ENCODE measurements at regions not wholly inside any gene's neighbourhood (a gene's known extent, or its start where the extent isn't known, plus 50 kb on each side); places are given as distances from the start of the nearest gene placed in this dataset.
A peak's percentile ranks its signal among the peaks of the same experiment; 100 is the strongest.

DNA sequence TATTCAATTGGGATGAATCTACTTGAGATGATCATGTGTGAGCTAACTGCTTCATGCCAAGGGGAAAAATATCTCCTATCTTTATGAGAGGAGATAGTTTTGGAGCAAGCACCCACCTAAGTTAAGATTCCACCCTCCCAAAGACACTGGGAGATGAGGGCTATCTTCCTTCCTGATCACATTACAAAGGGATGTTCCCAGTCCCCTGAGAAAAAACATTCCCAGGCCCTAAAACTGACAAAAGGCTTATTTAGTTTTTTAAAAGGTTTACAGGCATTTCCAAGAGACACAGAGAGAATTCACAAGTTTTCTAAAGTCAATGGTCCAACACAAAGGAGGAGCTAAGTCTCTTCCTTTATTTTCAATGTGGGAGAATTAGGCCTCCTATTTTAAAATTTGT lies 401.5 kb downstream of the FBXO15 start:
- Histone ChIP-seq H3K36me3 (no peaks in the 10 kb centered on the region), H3K27ac (no peak overlapping the region), H3K4me1 (no peaks in the 10 kb centered on the region), H3K9me3 (replicated peaks) (no peaks in the 10 kb centered on the region), H3K4me3 (no peak overlapping the region), H3K27me3 (no peaks in the 10 kb centered on the region)
- no peak for DNase-seq

DNA sequence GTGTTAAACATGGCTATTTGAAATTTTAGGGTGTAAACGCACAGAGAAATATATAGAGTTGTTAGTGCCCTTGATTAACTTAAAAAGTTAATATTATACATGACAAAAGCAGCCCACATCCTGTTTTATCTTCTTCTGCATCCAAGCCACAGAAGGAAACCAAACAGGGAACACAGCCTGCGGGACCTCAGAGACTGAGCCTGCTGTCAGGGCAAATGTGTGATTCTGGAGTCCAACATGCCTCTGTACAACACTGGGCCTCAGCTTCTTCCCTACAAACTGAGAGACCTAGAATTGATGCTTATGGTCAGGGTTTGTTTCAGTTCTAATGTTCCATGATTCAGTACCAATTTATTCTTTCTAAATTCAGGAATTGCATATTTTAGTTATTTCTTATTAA lies 404.7 kb downstream of the FBXO15 start:
- DNase-seq: no peak
- Histone ChIP-seq H3K36me3 (no peaks in the 10 kb centered on the region), H3K9me3 (replicated peaks) (no peaks in the 10 kb centered on the region), H3K27me3 (no peaks in the 10 kb centered on the region), H3K27ac (no peak overlapping the region), H3K4me3 (no peak overlapping the region), H3K4me1 (no peaks in the 10 kb centered on the region)

DNA sequence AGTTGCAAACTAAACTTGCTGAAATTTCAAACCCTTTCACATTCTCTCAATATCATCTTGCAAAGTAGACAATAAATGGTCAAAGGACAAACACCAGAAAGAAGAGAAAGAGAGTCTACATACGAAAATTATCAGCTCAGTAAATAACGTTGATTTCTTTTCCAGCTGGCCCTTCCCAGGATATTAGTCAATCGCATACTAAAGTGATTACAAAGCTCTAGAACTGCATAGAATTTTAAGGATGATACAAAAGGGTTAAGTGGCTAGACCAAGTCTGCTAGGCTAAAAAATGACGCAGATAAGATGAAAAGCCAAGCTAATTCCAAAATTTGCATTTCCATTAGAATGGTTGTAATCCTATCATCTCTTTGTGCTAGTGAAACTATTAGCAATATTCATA lies 405.7 kb downstream of the FBXO15 start:
- Histone ChIP-seq H3K4me3 (no peak overlapping the region), H3K36me3 (no peaks in the 10 kb centered on the region), H3K27me3 (no peaks in the 10 kb centered on the region), H3K27ac (no peak overlapping the region), H3K9me3 (replicated peaks) (no peaks in the 10 kb centered on the region), H3K4me1 (no peaks in the 10 kb centered on the region)
- no peak for DNase-seq

DNA sequence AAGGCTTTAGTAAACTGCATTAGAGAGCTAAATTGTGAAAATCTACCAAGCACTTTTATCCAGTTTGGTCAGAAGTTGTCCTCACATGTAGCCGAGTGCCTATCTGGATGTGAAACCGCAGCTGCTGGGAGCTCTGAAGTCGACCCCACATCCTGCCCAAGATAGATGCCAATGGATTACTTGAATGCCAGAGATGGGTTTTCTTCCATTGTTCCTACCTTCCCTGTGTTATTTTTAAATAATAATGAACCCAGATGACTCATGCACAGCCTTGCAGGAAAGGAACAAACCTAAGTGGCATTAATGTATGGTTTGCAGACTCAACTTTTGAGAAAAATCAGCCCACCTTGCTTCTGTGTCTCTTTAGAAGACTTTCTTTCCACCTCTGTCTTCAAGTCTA lies 408.5 kb downstream of the FBXO15 start:
- Histone ChIP-seq H3K9me3 (replicated peaks) (no peaks in the 10 kb centered on the region), H3K27me3 (no peaks in the 10 kb centered on the region), H3K36me3 (no peaks in the 10 kb centered on the region), H3K27ac (no peak overlapping the region), H3K4me1 (no peaks in the 10 kb centered on the region), H3K4me3 (no peak overlapping the region)
- peak in 1 of 2 experiments; percentile 9 for DNase-seq

- DNase-seq: no peak
- Histone ChIP-seq H3K4me1 (no peaks in the 10 kb centered on the region), H3K4me3 (no peak overlapping the region), H3K27ac (no peak overlapping the region), H3K9me3 (replicated peaks) (no peaks in the 10 kb centered on the region), H3K36me3 (no peaks in the 10 kb centered on the region), H3K27me3 (no peaks in the 10 kb centered on the region)
These were observed 409.6 kb downstream of the FBXO15 start for GRCh38 chr18:73737990-73738389.

- H3K4me3 ChIP-seq: no peak overlapping the region
- H3K9me3 ChIP-seq (replicated peaks): no peaks in the 10 kb centered on the region
- H3K27ac ChIP-seq: no peak overlapping the region
- H3K27me3 ChIP-seq: no peaks in the 10 kb centered on the region
- DNase-seq: no peak
- H3K36me3 ChIP-seq: no peaks in the 10 kb centered on the region
- H3K4me1 ChIP-seq: no peaks in the 10 kb centered on the region
These were observed 411.8 kb downstream of the FBXO15 start for GRCh38 chr18:73735836-73736235.

GRCh38 chr18:73733806-73734314 lies 413.8 kb downstream of the FBXO15 start:
- H3K4me3 ChIP-seq: no peak overlapping the region
- H3K27ac ChIP-seq: no peak overlapping the region
- DNase-seq: no peak
- no peaks in the 10 kb centered on the region for H3K36me3 ChIP-seq
- no peaks in the 10 kb centered on the region for H3K9me3 ChIP-seq (replicated peaks)
- H3K27me3 ChIP-seq: no peaks in the 10 kb centered on the region
- H3K4me1 ChIP-seq: no peaks in the 10 kb centered on the region

DNA sequence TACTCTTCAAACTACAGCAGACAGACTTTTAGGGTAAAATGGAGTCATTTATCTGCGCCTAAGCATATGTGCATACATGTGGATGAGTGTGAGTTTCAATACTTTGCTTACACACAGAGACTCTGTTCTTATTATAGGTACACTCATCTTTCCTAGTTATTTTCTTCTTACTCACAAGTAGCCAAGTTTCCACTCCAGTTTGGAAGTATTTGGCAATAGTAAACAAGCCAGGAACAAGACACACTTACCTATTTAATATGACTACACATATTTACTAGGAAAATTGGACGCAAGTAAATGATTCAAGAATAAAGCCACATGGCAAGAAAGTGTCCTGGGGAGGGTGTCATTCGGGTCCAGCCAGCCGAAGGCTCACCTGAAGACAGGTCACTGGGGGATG lies 414.3 kb downstream of the FBXO15 start:
- Histone ChIP-seq H3K36me3 (no peaks in the 10 kb centered on the region), H3K27me3 (no peaks in the 10 kb centered on the region), H3K27ac (no peak overlapping the region), H3K4me1 (no peaks in the 10 kb centered on the region), H3K9me3 (replicated peaks) (no peaks in the 10 kb centered on the region), H3K4me3 (no peak overlapping the region)
- no peak for DNase-seq

GRCh38 chr18:73728657-73729056 lies 419.0 kb downstream of the FBXO15 start:
- DNase-seq: no peak
- Histone ChIP-seq H3K4me1 (no peaks in the 10 kb centered on the region), H3K36me3 (no peaks in the 10 kb centered on the region), H3K27ac (no peak overlapping the region), H3K27me3 (no peaks in the 10 kb centered on the region), H3K4me3 (no peak overlapping the region), H3K9me3 (replicated peaks) (no peaks in the 10 kb centered on the region)

DNA sequence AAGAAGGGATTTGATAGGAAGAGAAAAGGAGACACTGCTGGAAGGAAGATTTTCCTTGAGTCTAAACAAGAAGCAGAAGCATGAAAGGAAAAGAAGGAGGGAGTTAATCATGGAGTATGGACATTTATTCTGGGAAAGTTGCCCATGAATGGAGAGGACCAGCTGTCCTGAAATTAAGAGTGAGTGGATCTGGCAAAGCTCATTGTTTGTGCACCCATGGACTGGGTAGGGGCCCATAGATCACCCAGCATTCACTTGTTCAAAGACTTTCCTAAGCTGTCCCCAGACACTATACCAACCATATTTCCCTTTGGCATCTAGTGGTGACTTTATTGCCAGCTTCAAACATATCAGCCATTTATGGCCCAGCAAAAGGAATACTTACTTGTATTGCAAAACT lies 422.7 kb downstream of the FBXO15 start:
- Histone ChIP-seq H3K36me3 (no peaks in the 10 kb centered on the region), H3K27me3 (no peaks in the 10 kb centered on the region), H3K9me3 (replicated peaks) (no peaks in the 10 kb centered on the region), H3K4me3 (no peak overlapping the region), H3K27ac (no peak overlapping the region), H3K4me1 (no peaks in the 10 kb centered on the region)
- DNase-seq: no peak

- no peaks in the 10 kb centered on the region for H3K27me3 ChIP-seq
These were observed 428.0 kb downstream of the FBXO15 start for GRCh38 chr18:73719611-73720010.

DNA sequence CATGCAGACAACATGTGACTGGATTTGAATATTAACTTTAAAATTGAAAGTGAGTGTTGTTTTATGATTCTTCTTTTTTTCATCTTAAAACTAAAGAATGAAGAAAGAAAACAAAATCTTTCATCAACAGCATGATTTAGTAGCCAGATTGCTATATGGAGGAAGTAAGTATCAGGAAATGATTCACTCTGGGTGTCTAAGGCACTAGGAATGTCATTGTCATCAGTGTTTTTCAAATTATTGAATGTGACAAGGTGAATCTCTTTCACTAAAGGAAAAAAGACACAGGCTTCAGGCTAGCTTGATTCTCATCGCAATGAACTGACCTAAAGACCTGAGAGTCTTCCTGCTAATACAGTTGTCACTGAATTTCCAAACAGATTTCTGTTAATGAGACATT lies 430.1 kb downstream of the FBXO15 start:
- H3K9me3 ChIP-seq (replicated peaks): no peaks in the 10 kb centered on the region
- H3K27ac ChIP-seq: no peak overlapping the region
- H3K36me3 ChIP-seq: no peaks in the 10 kb centered on the region
- no peak overlapping the region for H3K4me3 ChIP-seq
- no peak for DNase-seq
- H3K4me1 ChIP-seq: no peaks in the 10 kb centered on the region
- no peaks in the 10 kb centered on the region for H3K27me3 ChIP-seq

More at GRCh38 chr18:73719611-73720010, 428.0 kb downstream of the FBXO15 start:
- Histone ChIP-seq H3K9me3 (replicated peaks) (no peaks in the 10 kb centered on the region), H3K27ac (no peak overlapping the region), H3K36me3 (no peaks in the 10 kb centered on the region), H3K4me1 (no peaks in the 10 kb centered on the region), H3K4me3 (no peak overlapping the region)
- DNase-seq: no peak

- H3K27me3 ChIP-seq: no peaks in the 10 kb centered on the region
These were observed 432.4 kb downstream of the FBXO15 start for GRCh38 chr18:73715210-73715670.

GRCh38 chr18:73714466-73714865 lies 433.2 kb downstream of the FBXO15 start:
- H3K36me3 ChIP-seq: no peaks in the 10 kb centered on the region

More at GRCh38 chr18:73715210-73715670, 432.4 kb downstream of the FBXO15 start:
- Histone ChIP-seq H3K4me1 (no peaks in the 10 kb centered on the region), H3K36me3 (no peaks in the 10 kb centered on the region), H3K9me3 (replicated peaks) (no peaks in the 10 kb centered on the region), H3K4me3 (no peak overlapping the region), H3K27ac (no peak overlapping the region)
- DNase-seq: no peak

GRCh38 chr18:73711256-73711655 lies 436.4 kb downstream of the FBXO15 start:
- Histone ChIP-seq H3K36me3 (no peaks in the 10 kb centered on the region), H3K4me1 (no peaks in the 10 kb centered on the region), H3K9me3 (replicated peaks) (no peaks in the 10 kb centered on the region), H3K27ac (no peak overlapping the region), H3K27me3 (no peaks in the 10 kb centered on the region), H3K4me3 (no peak overlapping the region)
- no peak for DNase-seq

More at GRCh38 chr18:73714466-73714865, 433.2 kb downstream of the FBXO15 start:
- DNase-seq: no peak
- Histone ChIP-seq H3K4me1 (no peaks in the 10 kb centered on the region), H3K4me3 (no peak overlapping the region), H3K27ac (no peak overlapping the region), H3K9me3 (replicated peaks) (no peaks in the 10 kb centered on the region), H3K27me3 (no peaks in the 10 kb centered on the region)

- H3K27ac ChIP-seq: no peak overlapping the region
- H3K9me3 ChIP-seq (replicated peaks): no peaks in the 10 kb centered on the region
- H3K4me1 ChIP-seq: no peaks in the 10 kb centered on the region
- H3K4me3 ChIP-seq: no peak overlapping the region
- no peaks in the 10 kb centered on the region for H3K27me3 ChIP-seq
- no peak for DNase-seq
- H3K36me3 ChIP-seq: no peaks in the 10 kb centered on the region
These were observed 439.0 kb downstream of the FBXO15 start for GRCh38 chr18:73708591-73708990.

All from SJCRH30 (cell line).